ENCODE measurements at regions not wholly inside any gene's neighbourhood (a gene's known extent, or its start where the extent isn't known, plus 50 kb on each side); places are given as distances from the start of the nearest gene placed in this dataset.

GRCh38 chr2:152961351-152961750, 242.9 kb downstream of the ARL6IP6 start:
- no peak for DNase-seq (ENCODE audit: low read depth, low spot score)
- in situ Hi-C loops (cut with HindIII; ENCODE audit: low pct_unique_long_range_greater_than_20kb, low sequenced_read_pairs), result no loop called here

GRCh38 chr2:152950126-152950525, 231.7 kb downstream of the ARL6IP6 start:
- TF ChIP-seq SIN3A (IDR thresholded peaks at IDR 0.05; ENCODE audit: borderline replicate concordance, insufficient read depth, low read depth, low read length) (no peak), CTCF (IDR thresholded peaks at IDR 0.05) (no peak), TCF7L2 (IDR thresholded peaks at IDR 0.05; ENCODE audit: low read depth, low read length) (no peak), REST (IDR thresholded peaks at IDR 0.05; ENCODE audit: insufficient read depth in 1 of 2, low read depth in 2 of 2, low read length in 1 of 2) (peak; percentile 81 to 83), POLR2AphosphoS5 (IDR thresholded peaks at IDR 0.05; ENCODE audit: low read depth, low read length) (no peak)
- ChIA-PET CTCF (no interaction called here), POLR2A (no interaction called here)
- no peaks in the 10 kb centered on the region for H3K27me3 ChIP-seq (ENCODE audit: control insufficient read depth, insufficient read depth, low read length)
- BruUV-seq (replicated peaks), result no TSS peak
- intact Hi-C loops (cut with micrococcal nuclease; ENCODE audit: unreplicated experiment), result no loop called here
- in situ Hi-C loops (cut with HindIII; ENCODE audit: low pct_unique_long_range_greater_than_20kb, low sequenced_read_pairs), result no loop called here
- no peak overlapping the region for H3K27ac ChIP-seq (ENCODE audit: low read length)
- H3K4me3 ChIP-seq (ENCODE audit: low read depth in 2 of 2, low read length in 2 of 2), result no peak overlapping the region
- no peaks in the 10 kb centered on the region for H3K36me3 ChIP-seq (ENCODE audit: control insufficient read depth, insufficient read depth, low read length)
- H3K4me1 ChIP-seq (ENCODE audit: control insufficient read depth, insufficient read depth, low read length), result no peaks in the 10 kb centered on the region
- no peak for DNase-seq (ENCODE audit: low read depth, low spot score)
- no peak for ATAC-seq
- no peaks in the 10 kb centered on the region for H3K9me3 ChIP-seq (ENCODE audit: control insufficient read depth, insufficient read depth, low read depth, low read length)

More at GRCh38 chr2:152961351-152961750, 242.9 kb downstream of the ARL6IP6 start:
- H3K27me3 ChIP-seq (ENCODE audit: control insufficient read depth, insufficient read depth, low read length), result no peaks in the 10 kb centered on the region
- H3K4me1 ChIP-seq (ENCODE audit: control insufficient read depth, insufficient read depth, low read length), result no peaks in the 10 kb centered on the region
- H3K27ac ChIP-seq (ENCODE audit: low read length), result no peak overlapping the region
- CTCF ChIA-PET, result no interaction called here
- H3K4me3 ChIP-seq (ENCODE audit: low read depth in 2 of 2, low read length in 2 of 2), result no peak overlapping the region
- no peak for ATAC-seq
- H3K36me3 ChIP-seq (ENCODE audit: control insufficient read depth, insufficient read depth, low read length), result no peaks in the 10 kb centered on the region
- no peaks in the 10 kb centered on the region for H3K9me3 ChIP-seq (ENCODE audit: control insufficient read depth, insufficient read depth, low read depth, low read length)
- no peak for TF ChIP-seq CTCF (IDR thresholded peaks at IDR 0.05)
- no peak for TF ChIP-seq POLR2AphosphoS5 (IDR thresholded peaks at IDR 0.05; ENCODE audit: low read depth, low read length)
- no peak for TF ChIP-seq TCF7L2 (IDR thresholded peaks at IDR 0.05; ENCODE audit: low read depth, low read length)
- TF ChIP-seq SIN3A (IDR thresholded peaks at IDR 0.05; ENCODE audit: borderline replicate concordance, insufficient read depth, low read depth, low read length), result no peak
- no peak for TF ChIP-seq REST (IDR thresholded peaks at IDR 0.05; ENCODE audit: insufficient read depth in 1 of 2, low read depth in 2 of 2, low read length in 1 of 2)
- intact Hi-C loops (cut with micrococcal nuclease; ENCODE audit: unreplicated experiment), result no loop called here
- POLR2A ChIA-PET, result no interaction called here
- no TSS peak for BruUV-seq (replicated peaks)

Measured in Panc1 (cell line).